Tongue (tissue), 1 donor: ENCODE measurements at regions not wholly inside any gene's neighbourhood (a gene's known extent, or its start where the extent isn't known, plus 50 kb on each side); places are given as distances from the start of the nearest gene placed in this dataset.

ENCODE experiments used
- DNase-seq: peaks from one replicate; pipeline ENCODE4 v3.0.0-alpha.2; 2015

GRCh38 chr13:106173346-106173745, 362.1 kb downstream of the EFNB2 start:
- no peak for DNase-seq

GRCh38 chr13:106172176-106172905, 363.1 kb downstream of the EFNB2 start:
- no peak for DNase-seq

GRCh38 chr13:106163426-106163825, 372.0 kb downstream of the EFNB2 start:
- DNase-seq = no peak

- DNase-seq = no peak
Observed at GRCh38 chr13:106161146-106161545, 374.3 kb downstream of the EFNB2 start.

- no peak for DNase-seq
Observed at GRCh38 chr13:106159295-106160195, 375.9 kb downstream of the EFNB2 start.

GRCh38 chr13:106156468-106156867, 379.0 kb downstream of the EFNB2 start:
- DNase-seq = no peak

GRCh38 chr13:106155411-106155810, 380.1 kb downstream of the EFNB2 start:
- DNase-seq = no peak

GRCh38 chr13:106153876-106154275, 381.6 kb downstream of the EFNB2 start:
- DNase-seq = no peak

GRCh38 chr13:106153041-106153440, 382.4 kb downstream of the EFNB2 start:
- no peak for DNase-seq

- DNase-seq = no peak
Observed at GRCh38 chr13:106152047-106152446, 383.4 kb downstream of the EFNB2 start.

GRCh38 chr13:106151056-106151699, 384.3 kb downstream of the EFNB2 start:
- DNase-seq = no peak

- DNase-seq = no peak
Observed at GRCh38 chr13:106145997-106146864, 389.2 kb downstream of the EFNB2 start.

GRCh38 chr13:106145070-106145469, 390.4 kb downstream of the EFNB2 start:
- no peak for DNase-seq

- peak; percentile 63 for DNase-seq
Observed at GRCh38 chr13:106143930-106144709, 391.3 kb downstream of the EFNB2 start.

GRCh38 chr13:106143392-106143791, 392.1 kb downstream of the EFNB2 start:
- peak; percentile 18 for DNase-seq

GRCh38 chr13:106140476-106140875, 395.0 kb downstream of the EFNB2 start:
- no peak for DNase-seq

- DNase-seq = no peak
Observed at GRCh38 chr13:106139942-106140341, 395.5 kb downstream of the EFNB2 start.

GRCh38 chr13:106139377-106139776, 396.1 kb downstream of the EFNB2 start:
- no peak for DNase-seq

- DNase-seq = no peak
Observed at GRCh38 chr13:106138620-106139019, 396.8 kb downstream of the EFNB2 start.

GRCh38 chr13:106133025-106133424, 402.4 kb downstream of the EFNB2 start:
- no peak for DNase-seq

GRCh38 chr13:106132216-106132615, 403.2 kb downstream of the EFNB2 start:
- no peak for DNase-seq
